WTC11 (cell line): ENCODE measurements at regions not wholly inside any gene's neighbourhood (a gene's known extent, or its start where the extent isn't known, plus 50 kb on each side); places are given as distances from the start of the nearest gene placed in this dataset.

ENCODE experiments used
- FOXP1 ChIP-seq: sonication (generic); formaldehyde crosslinking; IDR thresholded peaks from 2 replicates; pipeline ENCODE4 v1.8.0; 2022; ENCODE audit warnings: missing genetic modification reagents, mild to moderate bottlenecking, moderate library complexity, borderline replicate concordance
- NFE2L1 ChIP-seq: sonication (generic); formaldehyde crosslinking; IDR thresholded peaks from 2 replicates; pipeline ENCODE4 v1.8.1; 2023; ENCODE audit warnings: missing genetic modification reagents
- SMAD3 ChIP-seq: sonication (generic); formaldehyde crosslinking; IDR thresholded peaks from 2 replicates; pipeline ENCODE4 v1.8.0; 2022; ENCODE audit warnings: missing genetic modification reagents, mild to moderate bottlenecking, borderline replicate concordance
- SMAD4 ChIP-seq: sonication (generic); formaldehyde crosslinking; IDR thresholded peaks from 2 replicates; pipeline ENCODE4 v1.8.0; 2022; ENCODE audit warnings: mild to moderate bottlenecking, missing genetic modification reagents
- SP1 ChIP-seq: sonication (generic); formaldehyde crosslinking; conservative IDR thresholded peaks from 2 replicates; pipeline ENCODE4 v1.8.1; 2022; ENCODE audit warnings: missing genetic modification reagents
- USF1 ChIP-seq: sonication (generic); formaldehyde crosslinking; IDR thresholded peaks from 2 replicates; pipeline ENCODE4 v1.8.0; 2022; ENCODE audit warnings: mild to moderate bottlenecking, missing genetic modification reagents
- TF ChIP-seq, protein P1 (sequence below): fragments of 200-600 bp; IDR thresholded peaks from 2 replicates; pipeline ENCODE4 v1.8.0; 2022; ENCODE audit warnings: antibody characterized with exemption
- TF ChIP-seq, protein P2 (sequence below): sonication (generic); formaldehyde crosslinking; conservative IDR thresholded peaks from 2 replicates; pipeline ENCODE4 v1.8.1; 2022; ENCODE audit warnings: mild to moderate bottlenecking, missing genetic modification reagents
- TF ChIP-seq, protein P3 (sequence below): sonication (generic); formaldehyde crosslinking; IDR thresholded peaks from 2 replicates; pipeline ENCODE4 v1.8.0; 2022; ENCODE audit warnings: mild to moderate bottlenecking, missing genetic modification reagents
- TF ChIP-seq, protein P4 (sequence below): fragments of 250-450 bp; sonication (Bioruptor Pico); IDR thresholded peaks from 2 replicates; pipeline ENCODE4 v2.1.2; 2022; ENCODE audit warnings: mild to moderate bottlenecking, moderate library complexity
- TF ChIP-seq, protein P5 (sequence below): sonication (generic); formaldehyde crosslinking; IDR thresholded peaks from 2 replicates; pipeline ENCODE4 v1.8.0; 2023; ENCODE audit warnings: missing genetic modification reagents

GRCh38 chr13:42389041-42389440 lies 117.1 kb downstream of the AKAP11 start:
- TF ChIP-seq, protein P1, sequence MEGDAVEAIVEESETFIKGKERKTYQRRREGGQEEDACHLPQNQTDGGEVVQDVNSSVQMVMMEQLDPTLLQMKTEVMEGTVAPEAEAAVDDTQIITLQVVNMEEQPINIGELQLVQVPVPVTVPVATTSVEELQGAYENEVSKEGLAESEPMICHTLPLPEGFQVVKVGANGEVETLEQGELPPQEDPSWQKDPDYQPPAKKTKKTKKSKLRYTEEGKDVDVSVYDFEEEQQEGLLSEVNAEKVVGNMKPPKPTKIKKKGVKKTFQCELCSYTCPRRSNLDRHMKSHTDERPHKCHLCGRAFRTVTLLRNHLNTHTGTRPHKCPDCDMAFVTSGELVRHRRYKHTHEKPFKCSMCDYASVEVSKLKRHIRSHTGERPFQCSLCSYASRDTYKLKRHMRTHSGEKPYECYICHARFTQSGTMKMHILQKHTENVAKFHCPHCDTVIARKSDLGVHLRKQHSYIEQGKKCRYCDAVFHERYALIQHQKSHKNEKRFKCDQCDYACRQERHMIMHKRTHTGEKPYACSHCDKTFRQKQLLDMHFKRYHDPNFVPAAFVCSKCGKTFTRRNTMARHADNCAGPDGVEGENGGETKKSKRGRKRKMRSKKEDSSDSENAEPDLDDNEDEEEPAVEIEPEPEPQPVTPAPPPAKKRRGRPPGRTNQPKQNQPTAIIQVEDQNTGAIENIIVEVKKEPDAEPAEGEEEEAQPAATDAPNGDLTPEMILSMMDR, result no peak
- TF ChIP-seq SMAD4 (CRISPR knock-in tag) (no peak), NFE2L1 (no peak), USF1 (CRISPR knock-in tag) (no peak), SMAD3 (no peak), SP1 (CRISPR knock-in tag) (no peak), FOXP1 (CRISPR knock-in tag) (no peak)
- TF ChIP-seq, protein P2, sequence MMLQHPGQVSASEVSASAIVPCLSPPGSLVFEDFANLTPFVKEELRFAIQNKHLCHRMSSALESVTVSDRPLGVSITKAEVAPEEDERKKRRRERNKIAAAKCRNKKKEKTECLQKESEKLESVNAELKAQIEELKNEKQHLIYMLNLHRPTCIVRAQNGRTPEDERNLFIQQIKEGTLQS, result no peak
- TF ChIP-seq, protein P3, sequence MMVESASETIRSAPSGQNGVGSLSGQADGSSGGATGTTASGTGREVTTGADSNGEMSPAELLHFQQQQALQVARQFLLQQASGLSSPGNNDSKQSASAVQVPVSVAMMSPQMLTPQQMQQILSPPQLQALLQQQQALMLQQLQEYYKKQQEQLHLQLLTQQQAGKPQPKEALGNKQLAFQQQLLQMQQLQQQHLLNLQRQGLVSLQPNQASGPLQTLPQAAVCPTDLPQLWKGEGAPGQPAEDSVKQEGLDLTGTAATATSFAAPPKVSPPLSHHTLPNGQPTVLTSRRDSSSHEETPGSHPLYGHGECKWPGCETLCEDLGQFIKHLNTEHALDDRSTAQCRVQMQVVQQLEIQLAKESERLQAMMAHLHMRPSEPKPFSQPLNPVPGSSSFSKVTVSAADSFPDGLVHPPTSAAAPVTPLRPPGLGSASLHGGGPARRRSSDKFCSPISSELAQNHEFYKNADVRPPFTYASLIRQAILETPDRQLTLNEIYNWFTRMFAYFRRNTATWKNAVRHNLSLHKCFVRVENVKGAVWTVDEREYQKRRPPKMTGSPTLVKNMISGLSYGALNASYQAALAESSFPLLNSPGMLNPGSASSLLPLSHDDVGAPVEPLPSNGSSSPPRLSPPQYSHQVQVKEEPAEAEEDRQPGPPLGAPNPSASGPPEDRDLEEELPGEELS (CRISPR knock-in tag), result no peak
- TF ChIP-seq, protein P4, sequence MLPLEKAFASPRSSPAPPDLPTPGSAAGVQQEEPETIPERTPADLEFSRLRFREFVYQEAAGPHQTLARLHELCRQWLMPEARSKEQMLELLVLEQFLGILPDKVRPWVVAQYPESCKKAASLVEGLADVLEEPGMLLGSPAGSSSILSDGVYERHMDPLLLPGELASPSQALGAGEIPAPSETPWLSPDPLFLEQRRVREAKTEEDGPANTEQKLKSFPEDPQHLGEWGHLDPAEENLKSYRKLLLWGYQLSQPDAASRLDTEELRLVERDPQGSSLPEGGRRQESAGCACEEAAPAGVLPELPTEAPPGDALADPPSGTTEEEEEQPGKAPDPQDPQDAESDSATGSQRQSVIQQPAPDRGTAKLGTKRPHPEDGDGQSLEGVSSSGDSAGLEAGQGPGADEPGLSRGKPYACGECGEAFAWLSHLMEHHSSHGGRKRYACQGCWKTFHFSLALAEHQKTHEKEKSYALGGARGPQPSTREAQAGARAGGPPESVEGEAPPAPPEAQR (CRISPR knock-in tag), result no peak
- TF ChIP-seq, protein P5, sequence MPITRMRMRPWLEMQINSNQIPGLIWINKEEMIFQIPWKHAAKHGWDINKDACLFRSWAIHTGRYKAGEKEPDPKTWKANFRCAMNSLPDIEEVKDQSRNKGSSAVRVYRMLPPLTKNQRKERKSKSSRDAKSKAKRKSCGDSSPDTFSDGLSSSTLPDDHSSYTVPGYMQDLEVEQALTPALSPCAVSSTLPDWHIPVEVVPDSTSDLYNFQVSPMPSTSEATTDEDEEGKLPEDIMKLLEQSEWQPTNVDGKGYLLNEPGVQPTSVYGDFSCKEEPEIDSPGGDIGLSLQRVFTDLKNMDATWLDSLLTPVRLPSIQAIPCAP (CRISPR knock-in tag), result no peak
